GM12878 (cell line): ENCODE measurements at regions not wholly inside any gene's neighbourhood (a gene's known extent, or its start where the extent isn't known, plus 50 kb on each side); places are given as distances from the start of the nearest gene placed in this dataset.

Experiments
- ATAC-seq: fragments of 200-7000 bp; cut with Tn5 transposase; 3 replicates; pipeline ENCODE4 v1.9.1; 2020; ENCODE audit warnings: mild to moderate bottlenecking, moderate library complexity
- BruUV-seq: library from RNA; stranded (reverse); fragments of 400-500 nt; replicated peaks from 2 replicates; lab custom pipeline; 2021; lab: Mats Ljungman, UMichigan
- CTCF ChIA-PET: fragments of 300-600 bp; sonication (Branson Sonifier 250); formaldehyde crosslinking; extraction: SDS; loops from one replicate; lab custom pipeline; 2021; ENCODE audit warnings: inconsistent platforms; lab: Yijun Ruan, JAX
- POLR2A ChIA-PET: fragments of 350-600 bp; formaldehyde crosslinking; extraction: SDS; loops from one replicate; lab custom pipeline; 2021; ENCODE audit warnings: inconsistent platforms; lab: Charles Lee
- RAD21 ChIA-PET: fragments of 300-600 bp; sonication (Branson Sonifier 250); formaldehyde crosslinking; loops from one replicate; lab custom pipeline; 2023; ENCODE audit warnings: antibody characterized with exemption; ENCODE audit not compliant: unreplicated experiment; lab: Charles Lee
- SMC1A ChIA-PET: fragments of 300-600 bp; sonication (Branson Sonifier 250); formaldehyde crosslinking; loops from one replicate; lab custom pipeline; 2023; ENCODE audit not compliant: unreplicated experiment, uncharacterized antibody; lab: Charles Lee
- DNase-seq: peaks from one replicate; pipeline ENCODE4 v3.0.0-alpha.2; 2011; ENCODE audit warnings: low read depth, low spot score
- FAIRE-seq: peaks from 3 replicates; lab custom pipeline; 2011; peaks lifted over from hg19 to GRCh38; lab: Jason Lieb, UNC
- H2AFZ ChIP-seq: 2 replicates; pipeline ENCODE4 v1.6.0; 2011; ENCODE audit warnings: low read depth, low read length, control low read depth; ENCODE audit not compliant: control insufficient read depth
- H3K27ac ChIP-seq: 2 replicates; pipeline ENCODE4 v1.5.1; 2011; ENCODE audit warnings: control low read depth; ENCODE audit not compliant: control insufficient read depth, insufficient read depth
- H3K27me3 ChIP-seq, 2 experiments: replicated peaks in 1 of 2; 2 replicates each; pipeline versions ENCODE4 v1.6.0 to v1.6.1; 2011; ENCODE audit warnings: low read length in 1 of 2; ENCODE audit not compliant: control insufficient read depth in 2 of 2, insufficient read depth in 2 of 2
- H3K36me3 ChIP-seq, 2 experiments: 2 replicates each; pipeline ENCODE4 v1.5.1; 2011; ENCODE audit warnings: low read length in 1 of 2; ENCODE audit not compliant: control insufficient read depth in 2 of 2, insufficient read depth in 2 of 2
- H3K4me1 ChIP-seq: 2 replicates; pipeline ENCODE4 v1.6.1; 2011; ENCODE audit warnings: mild to moderate bottlenecking, low read length, moderate library complexity, mixed read lengths; ENCODE audit not compliant: control insufficient read depth, insufficient read depth
- H3K4me2 ChIP-seq: 2 replicates; pipeline ENCODE4 v1.6.0; 2011; ENCODE audit warnings: control low read depth; ENCODE audit not compliant: control insufficient read depth, insufficient read depth
- H3K4me3 ChIP-seq: fragments of 200-600 bp; sonication (generic); 2 replicates; pipeline ENCODE4 v1.5.1; 2016
- H3K79me2 ChIP-seq: 2 replicates; pipeline ENCODE4 v1.6.0; 2011; ENCODE audit warnings: low read length; ENCODE audit not compliant: control insufficient read depth, insufficient read depth
- H3K9ac ChIP-seq: 2 replicates; pipeline ENCODE4 v1.8.0; 2011; ENCODE audit warnings: low read length, control low read depth, mixed read lengths; ENCODE audit not compliant: control insufficient read depth, insufficient read depth
- H3K9me3 ChIP-seq: replicated peaks from 3 replicates; pipeline ENCODE4 v1.5.1; 2011; ENCODE audit warnings: mild to moderate bottlenecking, low read length; ENCODE audit not compliant: control insufficient read depth, insufficient read depth
- H4K20me1 ChIP-seq: 2 replicates; pipeline ENCODE4 v1.6.0; 2011; ENCODE audit not compliant: control insufficient read depth, insufficient read depth
- BRCA1 ChIP-seq: IDR thresholded peaks from 2 replicates; pipeline ENCODE4 v1.6.1; 2011; ENCODE audit warnings: low read depth, low read length, improper control_type of control experiment
- EP300 ChIP-seq, 2 experiments: fragments of 150-350 bp in 1 of 2; IDR thresholded peaks; 2 replicates each; pipeline ENCODE4 v1.6.1; 2011 to 2012; ENCODE audit warnings: low read depth in 2 of 2, low read length in 2 of 2, borderline replicate concordance in 1 of 2, improper control_type of control experiment in 1 of 2, inconsistent platforms in 1 of 2; ENCODE audit not compliant: control insufficient read depth in 1 of 2
- ETV6 ChIP-seq, 2 experiments: fragments of 450-650 bp in 1 of 2; IDR thresholded peaks in 1 of 2; conservative IDR thresholded peaks in 1 of 2; 2 replicates each; pipeline ENCODE4 v1.6.1; 2014; ENCODE audit warnings: antibody characterized with exemption in 1 of 2, borderline replicate concordance in 1 of 2, low read depth in 1 of 2, mild to moderate bottlenecking in 1 of 2, moderate library complexity in 1 of 2
- MEF2B ChIP-seq: fragments of 450-650 bp; IDR thresholded peaks from 2 replicates; pipeline ENCODE4 v1.6.1; 2018; ENCODE audit warnings: mild to moderate bottlenecking, moderate library complexity; ENCODE audit not compliant: partially characterized antibody, poor library complexity, severe bottlenecking
- NFYB ChIP-seq: IDR thresholded peaks from 2 replicates; pipeline ENCODE4 v1.6.1; 2011; ENCODE audit warnings: low read depth, mild to moderate bottlenecking, low read length, improper control_type of control experiment, moderate library complexity; ENCODE audit not compliant: insufficient read depth
- NRF1 ChIP-seq: conservative IDR thresholded peaks from 2 replicates; pipeline ENCODE4 v1.6.1; 2011; ENCODE audit warnings: mild to moderate bottlenecking, low read depth, low read length, improper control_type of control experiment
- RBBP5 ChIP-seq: fragments of 200-600 bp; sonication (generic); conservative IDR thresholded peaks from 2 replicates; pipeline ENCODE4 v1.6.1; 2016
- RELA ChIP-seq: fragments of 450-650 bp; IDR thresholded peaks from 2 replicates; pipeline ENCODE4 v1.8.0; 2014; ENCODE audit warnings: borderline replicate concordance; ENCODE audit not compliant: partially characterized antibody
- SMAD5 ChIP-seq: IDR thresholded peaks from 2 replicates; pipeline ENCODE4 v1.6.1; 2016; ENCODE audit warnings: antibody characterized with exemption, low read depth
- ZBTB40 ChIP-seq: fragments of 450-650 bp; IDR thresholded peaks from 2 replicates; pipeline ENCODE4 v1.6.1; 2016; ENCODE audit warnings: mild to moderate bottlenecking, moderate library complexity, borderline replicate concordance
- ZNF274 ChIP-seq: IDR thresholded peaks from one replicate; pipeline ENCODE4 v1.8.0; 2011; ENCODE audit not compliant: insufficient read length, insufficient read depth
- ZNF384 ChIP-seq: IDR thresholded peaks from 2 replicates; pipeline ENCODE4 v1.6.1; 2012; ENCODE audit warnings: low read depth, mild to moderate bottlenecking, low read length, improper control_type of control experiment, borderline replicate concordance
- ZNF687 ChIP-seq: fragments of 450-650 bp; IDR thresholded peaks from 2 replicates; pipeline ENCODE4 v1.6.1; 2017; ENCODE audit warnings: mild to moderate bottlenecking, moderate library complexity
- WGBS: methylation state at CpG from one replicate; pipeline ENCODE4 v1.1.6; 2016; ENCODE audit warnings: low lambda C conversion rate; ENCODE audit not compliant: insufficient replicate concordance, insufficient coverage; ENCODE audit errors: missing lambda C conversion rate; 5-methylcytosine and 5-hydroxymethylcytosine counted together
- in situ Hi-C: fragments of 300-500 bp; cut with MboI; formaldehyde crosslinking; loops from 9 replicates; pipeline ENCODE4 v1.14.3; 2018; ENCODE audit warnings: mixed read lengths
- intact Hi-C: fragments of 100-400 bp; cut with micrococcal nuclease; formaldehyde crosslinking; loops from one replicate; pipeline ENCODE4 v1.14.2; 2022; ENCODE audit not compliant: unreplicated experiment
- TF ChIP-seq, protein P1 (sequence below): IDR thresholded peaks from 2 replicates; pipeline ENCODE4 v1.6.1; 2012; ENCODE audit warnings: low read depth, low read length, improper control_type of control experiment
- TF ChIP-seq, protein P2 (sequence below): IDR thresholded peaks from 2 replicates; pipeline ENCODE4 v1.6.1; 2011; ENCODE audit warnings: low read depth, mild to moderate bottlenecking, low read length, moderate library complexity, borderline replicate concordance; ENCODE audit errors: extremely low read depth

- no peak for DNase-seq
- CTCF ChIA-PET: no interaction called here
- 29% methylated on average over 7 of the region's 7 CpGs for WGBS
- TF ChIP-seq ZNF687 (no peak), NFYB (no peak), MEF2B (no peak), ETV6 (conservative IDR thresholded peaks at IDR 0.05 in 1 of 2, IDR thresholded peaks at IDR 0.05 in 1 of 2; ENCODE audit: borderline replicate concordance in 1 of 2, low read depth in 1 of 2) (no peak), SMAD5 (no peak), ZNF384 (no peak), RELA (no peak), ZBTB40 (no peak), NRF1 (no peak), BRCA1 (no peak), ZNF274 (no peak), EP300 (IDR thresholded peaks at IDR 0.05; ENCODE audit: borderline replicate concordance in 1 of 2, control insufficient read depth in 1 of 2, low read depth in 2 of 2, low read length in 2 of 2) (no peak), RBBP5 (no peak)
- TF ChIP-seq, protein P1, sequence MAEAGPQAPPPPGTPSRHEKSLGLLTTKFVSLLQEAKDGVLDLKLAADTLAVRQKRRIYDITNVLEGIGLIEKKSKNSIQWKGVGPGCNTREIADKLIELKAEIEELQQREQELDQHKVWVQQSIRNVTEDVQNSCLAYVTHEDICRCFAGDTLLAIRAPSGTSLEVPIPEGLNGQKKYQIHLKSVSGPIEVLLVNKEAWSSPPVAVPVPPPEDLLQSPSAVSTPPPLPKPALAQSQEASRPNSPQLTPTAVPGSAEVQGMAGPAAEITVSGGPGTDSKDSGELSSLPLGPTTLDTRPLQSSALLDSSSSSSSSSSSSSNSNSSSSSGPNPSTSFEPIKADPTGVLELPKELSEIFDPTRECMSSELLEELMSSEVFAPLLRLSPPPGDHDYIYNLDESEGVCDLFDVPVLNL: no peak
- TF ChIP-seq, protein P2, sequence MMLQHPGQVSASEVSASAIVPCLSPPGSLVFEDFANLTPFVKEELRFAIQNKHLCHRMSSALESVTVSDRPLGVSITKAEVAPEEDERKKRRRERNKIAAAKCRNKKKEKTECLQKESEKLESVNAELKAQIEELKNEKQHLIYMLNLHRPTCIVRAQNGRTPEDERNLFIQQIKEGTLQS: no peak
Measured at GRCh38 chr10:130455791-130456190, 319.6 kb downstream of the GLRX3 start.

More at GRCh38 chr10:130455791-130456190, 319.6 kb downstream of the GLRX3 start:
- in situ Hi-C loops: no loop called here
- FAIRE-seq: no peak
- no peaks in the 10 kb centered on the region for H4K20me1 ChIP-seq
- no peak overlapping the region for H3K4me3 ChIP-seq
- no peak for ATAC-seq
- no peak overlapping the region for H3K4me2 ChIP-seq
- no peaks in the 10 kb centered on the region for H3K27me3 ChIP-seq
- H3K79me2 ChIP-seq: no peaks in the 10 kb centered on the region
- intact Hi-C loops: no loop called here
- no peak overlapping the region for H2AFZ ChIP-seq
- RAD21 ChIA-PET: no interaction called here
- H3K9me3 ChIP-seq: no peaks in the 10 kb centered on the region
- BruUV-seq: no TSS peak
- POLR2A ChIA-PET: no interaction called here
- H3K27ac ChIP-seq: no peak overlapping the region
- H3K9ac ChIP-seq: no peak overlapping the region
- SMC1A ChIA-PET: no interaction called here
- no peaks in the 10 kb centered on the region for H3K4me1 ChIP-seq
- H3K36me3 ChIP-seq: no peaks in the 10 kb centered on the region
